Endothelial cell of umbilical vein (primary cell): ENCODE measurements at regions not wholly inside any gene's neighbourhood (a gene's known extent, or its start where the extent isn't known, plus 50 kb on each side); places are given as distances from the start of the nearest gene placed in this dataset.

ENCODE experiments used
- BruUV-seq: library from RNA; stranded (reverse); fragments of 400-500 nt; replicated peaks from 2 replicates; lab custom pipeline; 2021; lab: Mats Ljungman, UMichigan
- CTCF ChIA-PET: fragments of 300-600, 350-600 bp; sonication (Branson Sonifier 250); formaldehyde crosslinking; loops from one replicate; lab custom pipeline; 2021; ENCODE audit warnings: antibody characterized with exemption, inconsistent platforms; lab: Charles Lee
- POLR2A ChIA-PET: fragments of 300-600, 350-600 bp; sonication (Branson Sonifier 250); formaldehyde crosslinking; loops from one replicate; lab custom pipeline; 2021; ENCODE audit warnings: antibody characterized with exemption, inconsistent platforms; lab: Charles Lee
- DNase-seq: peaks from one replicate; pipeline ENCODE4 v3.0.0-alpha.2; 2011; ENCODE audit warnings: low read depth, low spot score
- FAIRE-seq: peaks from 2 replicates; lab custom pipeline; 2011; peaks lifted over from hg19 to GRCh38; lab: Jason Lieb, UNC
- H2AFZ ChIP-seq: 2 replicates; pipeline ENCODE4 v1.6.0; 2012; ENCODE audit warnings: low read depth, low read length, control low read depth, inconsistent platforms
- H3K27ac ChIP-seq: 2 replicates; pipeline ENCODE4 v1.5.1; 2011; ENCODE audit warnings: low read depth, mild to moderate bottlenecking, control low read depth, low read length, moderate library complexity; ENCODE audit not compliant: insufficient read depth
- H3K27me3 ChIP-seq, 2 experiments: 2 replicates each; pipeline versions ENCODE4 v1.6.0 to v1.6.1; 2011; ENCODE audit warnings: low read length in 2 of 2, mixed read lengths in 1 of 2; ENCODE audit not compliant: control insufficient read depth in 2 of 2, insufficient read depth in 2 of 2
- H3K36me3 ChIP-seq, 2 experiments: 2 replicates in 1 of 2; 3 replicates in 1 of 2; pipeline ENCODE4 v1.5.1; 2011; ENCODE audit warnings: low read length in 2 of 2, mild to moderate bottlenecking in 1 of 2, moderate library complexity in 1 of 2; ENCODE audit not compliant: control insufficient read depth in 2 of 2, insufficient read depth in 2 of 2; ENCODE audit errors: extremely low read depth in 1 of 2
- H3K4me1 ChIP-seq: 3 replicates; pipeline ENCODE4 v1.5.1; 2011; ENCODE audit warnings: mild to moderate bottlenecking, low read length; ENCODE audit not compliant: control insufficient read depth, insufficient read depth; ENCODE audit errors: extremely low read depth
- H3K4me2 ChIP-seq: 2 replicates; pipeline ENCODE4 v1.6.1; 2011; ENCODE audit warnings: low read length, control low read depth, mixed read lengths; ENCODE audit not compliant: insufficient read depth
- H3K4me3 ChIP-seq, 3 experiments: fragments of 200-600 bp in 1 of 3; sonication (generic), shearing (Covaris generic) in 1 of 3; replicated peaks in 1 of 3; 2 replicates each; pipeline ENCODE4 v1.5.1; 2011 to 2016; ENCODE audit warnings: control low read depth in 3 of 3, low read length in 3 of 3, mild to moderate bottlenecking in 2 of 3, inconsistent platforms in 1 of 3, low read depth in 1 of 3, moderate library complexity in 1 of 3; ENCODE audit not compliant: insufficient read depth in 1 of 3
- H3K79me2 ChIP-seq: 2 replicates; pipeline ENCODE4 v1.6.0; 2012; ENCODE audit warnings: low read length, inconsistent platforms; ENCODE audit not compliant: control insufficient read depth, insufficient read depth
- H3K9ac ChIP-seq: replicated peaks from 2 replicates; pipeline ENCODE3; 2011; ENCODE audit warnings: low read length, control low read depth; ENCODE audit not compliant: insufficient read depth; ENCODE audit errors: extremely low read depth
- H3K9me1 ChIP-seq: replicated peaks from 3 replicates; pipeline ENCODE4 v1.6.0; 2011; ENCODE audit warnings: mild to moderate bottlenecking, low read length; ENCODE audit not compliant: control insufficient read depth, insufficient read depth; ENCODE audit errors: extremely low read depth
- H3K9me3 ChIP-seq: replicated peaks from 2 replicates; pipeline ENCODE4 v1.5.1; 2012; ENCODE audit warnings: low read length, inconsistent platforms; ENCODE audit not compliant: control insufficient read depth, insufficient read depth
- H4K20me1 ChIP-seq: replicated peaks from 2 replicates; pipeline ENCODE3; 2011; ENCODE audit warnings: mild to moderate bottlenecking, low read length; ENCODE audit not compliant: control insufficient read depth, insufficient read depth; ENCODE audit errors: extremely low read depth
- EZH2 ChIP-seq: IDR thresholded peaks from 2 replicates; pipeline ENCODE4 v1.6.1; 2012; ENCODE audit warnings: borderline replicate concordance, low read depth, mild to moderate bottlenecking, moderate library complexity, low read length, inconsistent platforms; ENCODE audit not compliant: severe bottlenecking
- JUN ChIP-seq: IDR thresholded peaks from 2 replicates; pipeline ENCODE4 v1.6.1; 2011; ENCODE audit warnings: borderline replicate concordance, low read depth; ENCODE audit not compliant: insufficient read length, insufficient read depth
- POLR2A ChIP-seq: IDR thresholded peaks from 2 replicates; pipeline ENCODE4 v1.6.1; 2012; ENCODE audit warnings: low read depth, mild to moderate bottlenecking, control low read depth, low read length
- dilution Hi-C: fragments of 300-500 bp; cut with MboI; formaldehyde crosslinking; loops from one replicate; pipeline ENCODE4 v1.15.0; 2019; ENCODE audit warnings: low sequenced_read_pairs; ENCODE audit not compliant: extremely low pct_ligation_motif_present
- intact Hi-C: fragments of 100-400 bp; cut with micrococcal nuclease; formaldehyde crosslinking; loops from one replicate; pipeline ENCODE4 v1.10.0; 2022

- dilution Hi-C loops: no loop called here
- intact Hi-C loops: no loop called here
- Histone ChIP-seq H3K9ac (no peak overlapping the region), H3K27me3 (no peaks in the 10 kb centered on the region), H3K36me3 (no peaks in the 10 kb centered on the region), H3K4me1 (peaks cover 6% of the 10 kb centered on the region), H2AFZ (no peak overlapping the region), H3K9me3 (no peaks in the 10 kb centered on the region), H4K20me1 (no peaks in the 10 kb centered on the region), H3K27ac (peak overlapping the region; percentile 8), H3K79me2 (no peaks in the 10 kb centered on the region), H3K9me1 (no peaks in the 10 kb centered on the region), H3K4me2 (peak overlapping the region; percentile 22), H3K4me3 (no peak overlapping the region)
- peak; percentile 58 for DNase-seq
- ChIA-PET CTCF (interaction anchor here (0.8 kb wide), 1 partner anchor 21 kb away, joined by 3 read pairs; no protein-coding TSS in a partner anchor), POLR2A (no interaction called here)
- peak; percentile 87 for FAIRE-seq
- BruUV-seq: no TSS peak
- TF ChIP-seq JUN (peak; percentile 16), EZH2 (no peak)
Observed at GRCh38 chr5:88384886-88385285, 116.2 kb upstream of the TMEM161B start.

DNA sequence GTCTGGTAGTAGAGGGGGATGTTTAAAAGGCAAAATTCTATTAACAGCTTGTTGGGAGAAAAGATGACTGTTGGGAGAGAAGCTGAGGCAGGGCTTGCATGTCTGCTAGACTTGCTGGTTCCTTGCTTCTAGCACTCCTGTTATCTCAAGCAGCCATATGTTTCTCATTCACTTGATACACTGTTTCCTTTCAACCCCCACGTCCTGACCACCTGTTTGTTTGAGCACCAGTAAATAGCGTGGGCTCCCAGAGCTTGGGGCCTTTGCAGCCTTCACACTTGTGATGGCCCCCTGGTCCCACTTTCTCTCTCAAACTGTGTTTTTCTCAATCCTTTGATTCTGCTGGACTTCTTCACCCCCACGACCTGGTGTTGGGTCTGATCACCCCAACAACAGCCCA, 111.7 kb upstream of the TMEM161B start:
- Histone ChIP-seq H4K20me1 (no peaks in the 10 kb centered on the region), H2AFZ (no peak overlapping the region), H3K9me3 (no peaks in the 10 kb centered on the region), H3K36me3 (no peaks in the 10 kb centered on the region), H3K9ac (no peak overlapping the region), H3K27ac (no peak overlapping the region), H3K4me2 (no peak overlapping the region), H3K4me1 (peaks cover 6% of the 10 kb centered on the region), H3K4me3 (no peak overlapping the region), H3K27me3 (no peaks in the 10 kb centered on the region), H3K79me2 (no peaks in the 10 kb centered on the region), H3K9me1 (no peaks in the 10 kb centered on the region)
- no TSS peak for BruUV-seq
- no peak for DNase-seq
- ChIA-PET CTCF (no interaction called here), POLR2A (no interaction called here)
- no peak for TF ChIP-seq POLR2A
- no peak for TF ChIP-seq EZH2
- TF ChIP-seq JUN: no peak
- intact Hi-C loops: no loop called here
- FAIRE-seq: no peak
- dilution Hi-C loops: no loop called here
